OCI-LY3 (cell line): ENCODE measurements at regions not wholly inside any gene's neighbourhood (a gene's known extent, or its start where the extent isn't known, plus 50 kb on each side); places are given as distances from the start of the nearest gene placed in this dataset.

Experiments
- EZH2phosphoT487 ChIP-seq: fragments of 200-600 bp; shearing (Covaris generic); IDR thresholded peaks from 2 replicates; pipeline ENCODE4 v1.6.1; 2018; ENCODE audit warnings: antibody characterized with exemption, mixed run types, low read depth
- TF ChIP-seq, protein P1 (sequence below): fragments of 200-600, 300-600 bp; sonication (generic); IDR thresholded peaks from 2 replicates; pipeline ENCODE4 v1.5.1; 2014; ENCODE audit warnings: antibody characterized with exemption, low read length, low read depth

DNA sequence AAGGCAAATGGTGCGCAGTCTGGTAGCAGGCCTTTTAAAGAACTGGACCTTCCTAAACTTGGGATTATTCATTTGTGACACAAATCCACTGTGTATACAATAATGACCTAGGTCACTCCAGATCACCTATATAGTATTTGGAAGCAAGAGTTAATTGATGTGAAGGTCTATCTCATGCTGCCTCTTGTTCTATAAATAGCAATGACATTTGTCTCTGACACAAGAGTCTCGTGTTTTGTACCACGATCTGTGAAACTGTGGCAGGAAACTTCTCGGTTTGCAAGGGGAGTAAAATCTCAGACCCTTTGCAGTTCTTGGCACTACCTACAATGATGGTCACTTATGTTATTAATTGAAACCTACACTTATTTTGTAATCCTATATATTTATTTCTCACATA is 1408.4 kb downstream of the PCDH7 start:
- TF ChIP-seq, protein P1, sequence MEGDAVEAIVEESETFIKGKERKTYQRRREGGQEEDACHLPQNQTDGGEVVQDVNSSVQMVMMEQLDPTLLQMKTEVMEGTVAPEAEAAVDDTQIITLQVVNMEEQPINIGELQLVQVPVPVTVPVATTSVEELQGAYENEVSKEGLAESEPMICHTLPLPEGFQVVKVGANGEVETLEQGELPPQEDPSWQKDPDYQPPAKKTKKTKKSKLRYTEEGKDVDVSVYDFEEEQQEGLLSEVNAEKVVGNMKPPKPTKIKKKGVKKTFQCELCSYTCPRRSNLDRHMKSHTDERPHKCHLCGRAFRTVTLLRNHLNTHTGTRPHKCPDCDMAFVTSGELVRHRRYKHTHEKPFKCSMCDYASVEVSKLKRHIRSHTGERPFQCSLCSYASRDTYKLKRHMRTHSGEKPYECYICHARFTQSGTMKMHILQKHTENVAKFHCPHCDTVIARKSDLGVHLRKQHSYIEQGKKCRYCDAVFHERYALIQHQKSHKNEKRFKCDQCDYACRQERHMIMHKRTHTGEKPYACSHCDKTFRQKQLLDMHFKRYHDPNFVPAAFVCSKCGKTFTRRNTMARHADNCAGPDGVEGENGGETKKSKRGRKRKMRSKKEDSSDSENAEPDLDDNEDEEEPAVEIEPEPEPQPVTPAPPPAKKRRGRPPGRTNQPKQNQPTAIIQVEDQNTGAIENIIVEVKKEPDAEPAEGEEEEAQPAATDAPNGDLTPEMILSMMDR = no peak
- no peak for TF ChIP-seq EZH2phosphoT487
